ENCODE measurements at regions not wholly inside any gene's neighbourhood (a gene's known extent, or its start where the extent isn't known, plus 50 kb on each side); places are given as distances from the start of the nearest gene placed in this dataset.

- no peaks in the 10 kb centered on the region for H3K27me3 ChIP-seq (ENCODE audit: control insufficient read depth in 1 of 2, insufficient read depth in 2 of 2, low read length in 2 of 2)
- POLR2A ChIA-PET = no interaction called here
- CTCF ChIA-PET (ENCODE audit: low intra/inter-chr PET ratio, low total read pairs) = no interaction called here
- no TSS peak for BruUV-seq (replicated peaks)
- 0% methylated on average over 1 of the region's 1 CpG for WGBS (ENCODE audit: low lambda C conversion rate)
- H3K4me3 ChIP-seq (replicated peaks in 1 of 3; ENCODE audit: insufficient read depth in 1 of 3, low read depth in 2 of 3, low read length in 3 of 3) = no peak overlapping the region
- intact Hi-C loops (cut with micrococcal nuclease; ENCODE audit: unreplicated experiment) (no loop called here), in situ Hi-C loops (cut with HindIII; ENCODE audit: extremely low pct_ligation_motif_present, low pct_unique_long_range_greater_than_20kb) (no loop called here)
- no peaks in the 10 kb centered on the region for H3K4me1 ChIP-seq (ENCODE audit: insufficient read depth, low read length)
- no peak overlapping the region for H2AFZ ChIP-seq (ENCODE audit: low read length)
- H3K9me3 ChIP-seq (ENCODE audit: low read length) = no peaks in the 10 kb centered on the region
- DNase-seq (ENCODE audit: low spot score) = no peak
- no peak overlapping the region for H3K4me2 ChIP-seq (ENCODE audit: low read depth, low read length)
- no peak for FAIRE-seq
- no peak overlapping the region for H3K27ac ChIP-seq (ENCODE audit: extremely low read length, insufficient read depth, low read length)
- TF ChIP-seq CBFB (CRISPR knock-in tag; IDR thresholded peaks at IDR 0.05) (no peak), FLYWCH1 (CRISPR knock-in tag; IDR thresholded peaks at IDR 0.05) (no peak), CHCHD3 (CRISPR knock-in tag; IDR thresholded peaks at IDR 0.05) (no peak), TGIF2 (CRISPR knock-in tag; IDR thresholded peaks at IDR 0.05) (no peak), TMF1 (CRISPR knock-in tag; IDR thresholded peaks at IDR 0.05; ENCODE audit: low read depth) (no peak), RNF2 (conservative IDR thresholded peaks at IDR 0.05; ENCODE audit: low read depth) (no peak), HNF1A (IDR thresholded peaks at IDR 0.05; ENCODE audit: low read depth) (no peak), HNF1A (CRISPR knock-in tag; IDR thresholded peaks at IDR 0.05; ENCODE audit: borderline replicate concordance) (no peak), ZNF749 (CRISPR knock-in tag; IDR thresholded peaks at IDR 0.05; ENCODE audit: borderline replicate concordance) (no peak), ZBTB4 (CRISPR knock-in tag; IDR thresholded peaks at IDR 0.05; ENCODE audit: borderline replicate concordance) (no peak)
- no peaks in the 10 kb centered on the region for H3K79me2 ChIP-seq (ENCODE audit: insufficient read depth, low read length)
- ATAC-seq = no peak
- no peaks in the 10 kb centered on the region for H4K20me1 ChIP-seq (ENCODE audit: insufficient read depth, low read length)
- H3K36me3 ChIP-seq (replicated peaks in 1 of 2; ENCODE audit: control insufficient read depth in 1 of 2, insufficient read depth in 2 of 2, low read length in 2 of 2) = no peaks in the 10 kb centered on the region
- no peak overlapping the region for H3K9ac ChIP-seq (ENCODE audit: insufficient read depth, low read depth, low read length)
These were observed 251.1 kb upstream of the RMST start for GRCh38 chr12:97211416-97211930.
